ENCODE measurements at regions not wholly inside any gene's neighbourhood (a gene's known extent, or its start where the extent isn't known, plus 50 kb on each side); places are given as distances from the start of the nearest gene placed in this dataset.

DNA sequence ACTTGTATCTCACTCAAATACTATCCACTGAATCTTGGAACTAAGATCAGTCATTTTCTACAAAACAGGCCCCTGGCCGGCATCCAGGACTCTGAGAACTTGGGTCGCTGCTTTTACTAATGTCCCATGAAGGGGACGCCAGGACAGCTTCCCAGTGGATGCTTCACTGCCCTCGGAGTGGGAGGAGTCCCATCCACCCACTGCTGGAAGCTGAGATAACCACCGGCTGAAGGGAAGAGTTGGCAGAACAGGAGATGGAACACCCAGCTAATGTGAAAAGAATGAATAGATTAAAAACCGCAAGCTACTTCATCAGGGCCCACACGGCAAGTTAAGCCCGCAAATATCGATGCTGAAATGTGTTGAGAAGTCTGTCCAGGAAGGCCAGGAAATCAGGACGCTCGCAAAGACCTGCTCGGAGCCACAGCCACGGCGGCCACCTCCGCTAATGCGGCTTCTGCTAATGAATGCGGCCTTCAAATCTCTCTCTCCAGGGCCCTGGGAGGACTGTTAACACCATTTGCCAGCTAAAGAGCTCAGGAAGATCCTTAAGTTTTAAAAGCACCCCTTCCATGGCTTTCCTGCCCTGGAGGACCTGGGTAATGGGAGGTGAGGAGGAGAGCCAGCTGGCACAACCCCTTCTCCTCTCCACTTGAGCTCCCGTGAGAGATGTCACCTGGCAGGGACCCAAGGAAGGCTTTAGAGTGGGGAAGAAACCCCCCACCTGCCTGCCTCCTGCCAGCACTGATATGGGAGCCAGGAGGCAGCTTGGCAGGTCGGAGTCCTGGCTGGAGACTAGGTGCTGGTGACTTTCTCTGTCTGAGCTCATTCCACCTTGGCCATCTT, 226.6 kb upstream of the RPL38 start:
- TF ChIP-seq, protein P1, sequence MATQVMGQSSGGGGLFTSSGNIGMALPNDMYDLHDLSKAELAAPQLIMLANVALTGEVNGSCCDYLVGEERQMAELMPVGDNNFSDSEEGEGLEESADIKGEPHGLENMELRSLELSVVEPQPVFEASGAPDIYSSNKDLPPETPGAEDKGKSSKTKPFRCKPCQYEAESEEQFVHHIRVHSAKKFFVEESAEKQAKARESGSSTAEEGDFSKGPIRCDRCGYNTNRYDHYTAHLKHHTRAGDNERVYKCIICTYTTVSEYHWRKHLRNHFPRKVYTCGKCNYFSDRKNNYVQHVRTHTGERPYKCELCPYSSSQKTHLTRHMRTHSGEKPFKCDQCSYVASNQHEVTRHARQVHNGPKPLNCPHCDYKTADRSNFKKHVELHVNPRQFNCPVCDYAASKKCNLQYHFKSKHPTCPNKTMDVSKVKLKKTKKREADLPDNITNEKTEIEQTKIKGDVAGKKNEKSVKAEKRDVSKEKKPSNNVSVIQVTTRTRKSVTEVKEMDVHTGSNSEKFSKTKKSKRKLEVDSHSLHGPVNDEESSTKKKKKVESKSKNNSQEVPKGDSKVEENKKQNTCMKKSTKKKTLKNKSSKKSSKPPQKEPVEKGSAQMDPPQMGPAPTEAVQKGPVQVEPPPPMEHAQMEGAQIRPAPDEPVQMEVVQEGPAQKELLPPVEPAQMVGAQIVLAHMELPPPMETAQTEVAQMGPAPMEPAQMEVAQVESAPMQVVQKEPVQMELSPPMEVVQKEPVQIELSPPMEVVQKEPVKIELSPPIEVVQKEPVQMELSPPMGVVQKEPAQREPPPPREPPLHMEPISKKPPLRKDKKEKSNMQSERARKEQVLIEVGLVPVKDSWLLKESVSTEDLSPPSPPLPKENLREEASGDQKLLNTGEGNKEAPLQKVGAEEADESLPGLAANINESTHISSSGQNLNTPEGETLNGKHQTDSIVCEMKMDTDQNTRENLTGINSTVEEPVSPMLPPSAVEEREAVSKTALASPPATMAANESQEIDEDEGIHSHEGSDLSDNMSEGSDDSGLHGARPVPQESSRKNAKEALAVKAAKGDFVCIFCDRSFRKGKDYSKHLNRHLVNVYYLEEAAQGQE (IDR thresholded peaks at IDR 0.05; ENCODE audit: insufficient read depth in 1 of 2, low read depth in 2 of 2, low read length in 2 of 2) = no peak
- TF ChIP-seq FOXP2 (optimal IDR thresholded peaks at IDR 0.05; ENCODE audit: borderline replicate concordance, extremely low read depth, extremely low read length, insufficient read depth) = no peak

Measured in PFSK-1 (cell line).